Adrenal gland (tissue), 5 donors: ENCODE measurements at regions not wholly inside any gene's neighbourhood (a gene's known extent, or its start where the extent isn't known, plus 50 kb on each side); places are given as distances from the start of the nearest gene placed in this dataset.

Source experiments
- CTCF ChIP-seq, 6 experiments: fragments of 450-650 bp in 4 of 6; fragments of 200-600 bp in 2 of 6; sonication (generic) in 1 of 6; IDR thresholded peaks; 1 replicate in 5 of 6; 2 replicates in 1 of 6; pipeline versions ENCODE4 v1.5.1 to v1.8.0; 2016 to 2021; ENCODE audit warnings: antibody characterized with exemption in 6 of 6, mild to moderate bottlenecking in 2 of 6, moderate library complexity in 1 of 6
- POLR2A ChIP-seq, 2 donors: fragments of 450-650 bp; IDR thresholded peaks; one replicate each; pipeline ENCODE4 v1.6.1; 2017; ENCODE audit warnings: antibody characterized with exemption in 2 of 2, mild to moderate bottlenecking in 2 of 2, moderate library complexity in 1 of 2
- donor health status: DM: no; HTN: no; CAD: no.

- TF ChIP-seq CTCF (IDR thresholded peaks at IDR 0.05), result no peak
- no peak for TF ChIP-seq POLR2A (IDR thresholded peaks at IDR 0.05)
Observed at GRCh38 chr6:81307651-81308214, 444.7 kb downstream of the TENT5A start.
